NCI-H2171 treated with DMSO at 0.1 percent for 48 hours (cell line): ENCODE measurements at regions not wholly inside any gene's neighbourhood (a gene's known extent, or its start where the extent isn't known, plus 50 kb on each side); places are given as distances from the start of the nearest gene placed in this dataset.

Experiments
- DNase-seq: peaks from one replicate; lab custom pipeline; 2025; lab: John Stamatoyannopoulos, UW

DNA sequence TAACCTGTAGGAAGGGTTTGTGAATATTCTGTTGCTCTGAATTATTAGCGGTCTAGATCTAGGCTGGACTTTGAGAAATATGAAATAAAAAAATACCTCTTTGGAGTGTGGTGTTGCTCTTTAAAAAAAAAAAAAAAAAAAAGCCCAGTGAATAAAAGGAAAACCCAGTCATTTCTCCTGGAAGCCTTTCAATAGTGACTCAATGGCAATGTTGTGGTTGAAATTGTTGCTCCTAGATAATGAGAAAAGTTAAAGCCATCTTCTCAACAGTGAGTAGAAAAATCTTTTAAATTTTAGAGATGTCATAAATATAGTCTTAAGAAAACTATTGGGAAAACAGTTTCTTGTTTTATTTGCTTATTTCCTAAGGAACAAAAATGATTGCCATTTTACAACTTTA lies 135.3 kb downstream of the RFC3 start:
- no peak for DNase-seq

DNA sequence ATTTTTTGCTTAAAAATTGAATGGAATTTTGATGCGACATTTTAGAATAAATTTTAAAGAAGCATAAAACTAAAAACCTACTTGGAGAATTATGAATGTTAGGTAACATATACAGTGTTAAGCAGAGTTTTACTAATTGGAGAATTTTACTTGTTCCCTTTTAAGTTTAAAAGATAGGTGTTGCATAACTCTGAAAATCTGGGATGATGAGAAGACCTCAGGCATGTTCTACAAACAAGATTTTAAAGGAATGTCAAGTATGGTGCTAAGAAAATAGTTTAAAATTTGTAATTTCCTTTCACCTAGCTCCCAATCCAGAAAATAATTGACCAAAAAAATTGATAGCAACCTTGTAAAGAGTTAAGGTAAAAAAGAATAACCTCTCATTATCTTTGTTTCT lies 135.8 kb downstream of the RFC3 start:
- no peak for DNase-seq

- DNase-seq = no peak
Measured at GRCh38 chr13:33956346-33956745, 138.4 kb downstream of the RFC3 start.

- DNase-seq = no peak
Measured at GRCh38 chr13:33957497-33957905, 139.6 kb downstream of the RFC3 start.

DNA sequence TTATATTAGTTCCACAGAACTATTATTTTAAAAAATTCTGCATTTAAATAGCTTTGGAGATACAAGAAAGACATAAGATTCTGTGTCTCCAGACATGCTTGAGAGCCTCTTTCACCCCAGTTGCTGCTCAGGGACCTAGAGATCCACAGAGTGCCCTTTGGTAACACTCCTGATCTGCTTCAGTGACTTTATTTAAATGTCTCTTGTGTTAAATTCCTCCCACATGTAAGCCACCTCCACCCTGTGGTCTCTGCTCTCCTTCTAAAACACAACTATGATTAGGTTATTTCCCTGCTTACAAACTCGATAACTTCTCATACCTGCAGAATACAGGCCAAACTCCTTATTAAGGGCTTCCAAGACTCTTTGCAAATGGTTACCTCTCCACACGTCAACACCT lies 141.0 kb downstream of the RFC3 start:
- DNase-seq = no peak

- DNase-seq = no peak
Measured at GRCh38 chr13:33963134-33963533, 145.2 kb downstream of the RFC3 start.

- no peak for DNase-seq
Measured at GRCh38 chr13:33963895-33964294, 145.9 kb downstream of the RFC3 start.

GRCh38 chr13:33968520-33969507 lies 150.9 kb downstream of the RFC3 start:
- DNase-seq = no peak

- no peak for DNase-seq
Measured at GRCh38 chr13:33970746-33971561, 153.0 kb downstream of the RFC3 start.

DNA sequence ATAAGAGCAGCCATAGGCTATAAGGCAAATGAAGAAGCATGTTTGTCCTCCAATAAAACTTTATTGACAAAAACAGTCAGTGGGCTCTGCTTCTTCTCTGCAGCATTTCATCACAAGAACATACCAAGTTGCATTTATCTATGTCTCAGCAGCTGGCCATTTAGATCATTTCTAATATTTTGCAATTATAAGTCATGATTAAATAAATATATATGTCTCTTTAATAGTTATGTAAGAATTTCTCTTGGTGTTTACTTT lies 153.5 kb downstream of the RFC3 start:
- no peak for DNase-seq

- no peak for DNase-seq
Measured at GRCh38 chr13:33973194-33973593, 155.2 kb downstream of the RFC3 start.

GRCh38 chr13:33976965-33977364 lies 159.0 kb downstream of the RFC3 start:
- DNase-seq = no peak

- no peak for DNase-seq
Measured at GRCh38 chr13:33978653-33979052, 160.7 kb downstream of the RFC3 start.

DNA sequence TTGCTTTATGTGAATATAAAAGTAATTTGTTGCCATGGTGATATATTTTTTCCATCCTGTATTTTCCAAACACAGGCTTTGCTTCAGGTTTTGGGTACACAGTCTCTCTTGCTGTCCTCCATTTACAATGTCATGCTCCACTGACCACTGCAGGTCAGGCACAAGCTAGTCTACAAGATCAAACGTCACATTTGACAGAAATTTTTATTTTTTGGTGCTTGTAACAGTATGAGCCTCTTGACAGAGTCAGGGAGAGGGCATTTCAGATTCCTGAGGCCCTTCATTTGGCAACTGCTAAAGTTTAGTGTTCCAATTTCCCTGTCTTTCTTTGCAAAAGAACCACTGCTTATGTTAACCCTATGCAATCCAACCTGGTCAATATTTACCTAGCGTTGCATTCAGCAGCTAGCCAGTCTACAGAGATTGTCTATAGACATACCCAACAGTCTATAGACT lies 175.0 kb downstream of the RFC3 start:
- DNase-seq = no peak

DNA sequence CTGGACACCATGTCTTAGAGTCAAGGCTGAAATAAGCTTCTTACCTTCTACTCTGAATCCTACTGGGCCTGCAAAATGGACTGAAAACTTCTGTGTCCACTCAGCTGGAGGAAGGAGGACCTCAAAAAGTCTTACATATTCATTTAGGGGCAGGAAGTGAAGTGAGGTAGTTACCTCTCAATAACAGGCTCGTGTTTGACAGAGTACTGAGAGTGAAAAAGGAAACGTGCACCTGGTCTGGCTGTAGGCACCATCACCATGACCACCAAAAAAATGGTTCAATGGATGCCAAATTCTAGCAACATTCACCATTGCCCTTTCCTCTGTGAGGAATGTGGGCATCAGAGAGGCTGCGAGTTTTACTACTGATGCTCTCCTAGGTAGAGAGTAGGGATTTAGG lies 176.2 kb downstream of the RFC3 start:
- no peak for DNase-seq

GRCh38 chr13:33994826-33995502 lies 177.0 kb downstream of the RFC3 start:
- DNase-seq = no peak

- DNase-seq = no peak
Measured at GRCh38 chr13:33996636-33997035, 178.7 kb downstream of the RFC3 start.

GRCh38 chr13:33997574-33997973 lies 179.6 kb downstream of the RFC3 start:
- no peak for DNase-seq

- DNase-seq = no peak
Measured at GRCh38 chr13:33999811-34000605, 182.1 kb downstream of the RFC3 start.

DNA sequence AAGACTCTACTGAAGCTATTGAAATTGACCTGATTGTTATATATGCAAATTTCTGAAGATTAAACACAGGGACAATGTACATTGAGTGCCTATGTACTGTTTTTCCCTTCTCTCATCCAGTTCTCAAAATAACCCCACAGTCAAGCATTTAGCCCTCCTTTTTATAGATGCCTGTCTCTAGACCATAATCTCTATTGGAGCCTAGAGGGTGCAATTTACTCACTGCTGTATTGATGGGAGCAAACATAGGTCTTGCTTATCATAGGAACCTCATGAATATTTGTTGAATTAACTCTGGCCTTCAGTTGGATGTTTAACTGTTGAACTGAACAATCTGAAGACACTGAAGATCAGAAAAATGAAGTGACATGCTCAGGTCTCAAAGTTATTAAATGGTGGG lies 183.0 kb downstream of the RFC3 start:
- no peak for DNase-seq

GRCh38 chr13:34001389-34001788 lies 183.4 kb downstream of the RFC3 start:
- DNase-seq = no peak

GRCh38 chr13:34002141-34002540 lies 184.2 kb downstream of the RFC3 start:
- no peak for DNase-seq
